ENCODE measurements at regions not wholly inside any gene's neighbourhood (a gene's known extent, or its start where the extent isn't known, plus 50 kb on each side); places are given as distances from the start of the nearest gene placed in this dataset.

DNA sequence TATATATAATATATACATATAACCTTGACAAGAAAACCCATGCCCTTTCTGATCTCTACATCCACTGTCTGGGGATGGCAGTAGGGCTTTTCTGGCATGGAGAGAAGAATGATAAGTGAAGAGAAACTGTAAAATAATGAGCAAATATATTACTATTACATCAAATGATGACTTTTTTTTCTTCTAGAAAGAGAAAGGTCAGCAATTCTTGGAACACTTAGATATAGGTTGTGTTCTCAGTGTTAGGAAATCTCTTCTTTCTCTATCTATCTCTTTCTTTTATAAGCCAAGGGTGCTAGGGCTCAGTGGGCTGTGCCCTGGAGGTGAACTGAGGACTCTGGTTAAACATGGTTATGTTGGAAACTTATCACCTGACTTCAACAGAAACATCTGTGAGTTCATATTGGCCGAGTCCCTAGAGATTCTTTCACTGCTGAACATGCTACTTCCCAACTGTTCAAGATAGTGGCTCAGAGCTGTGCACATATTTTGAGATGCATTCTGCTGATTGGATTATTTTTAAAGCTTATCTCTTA, 265.1 kb downstream of the GBA3 start:
- intact Hi-C loops (cut with DNase I): no loop called here
- H3K9me3 ChIP-seq: no peaks in the 10 kb centered on the region
- no peaks in the 10 kb centered on the region for H3K36me3 ChIP-seq
- no peak overlapping the region for H3K4me3 ChIP-seq
- H3K27ac ChIP-seq: no peak overlapping the region
- WGBS, 2 donors: 45 to 50% methylated on average over 1 of the region's 1 CpG
- no peaks in the 10 kb centered on the region for H3K4me1 ChIP-seq
- no peaks in the 10 kb centered on the region for H3K27me3 ChIP-seq
- TF ChIP-seq POLR2A (IDR thresholded peaks at IDR 0.05): no peak
- TF ChIP-seq, protein P1, sequence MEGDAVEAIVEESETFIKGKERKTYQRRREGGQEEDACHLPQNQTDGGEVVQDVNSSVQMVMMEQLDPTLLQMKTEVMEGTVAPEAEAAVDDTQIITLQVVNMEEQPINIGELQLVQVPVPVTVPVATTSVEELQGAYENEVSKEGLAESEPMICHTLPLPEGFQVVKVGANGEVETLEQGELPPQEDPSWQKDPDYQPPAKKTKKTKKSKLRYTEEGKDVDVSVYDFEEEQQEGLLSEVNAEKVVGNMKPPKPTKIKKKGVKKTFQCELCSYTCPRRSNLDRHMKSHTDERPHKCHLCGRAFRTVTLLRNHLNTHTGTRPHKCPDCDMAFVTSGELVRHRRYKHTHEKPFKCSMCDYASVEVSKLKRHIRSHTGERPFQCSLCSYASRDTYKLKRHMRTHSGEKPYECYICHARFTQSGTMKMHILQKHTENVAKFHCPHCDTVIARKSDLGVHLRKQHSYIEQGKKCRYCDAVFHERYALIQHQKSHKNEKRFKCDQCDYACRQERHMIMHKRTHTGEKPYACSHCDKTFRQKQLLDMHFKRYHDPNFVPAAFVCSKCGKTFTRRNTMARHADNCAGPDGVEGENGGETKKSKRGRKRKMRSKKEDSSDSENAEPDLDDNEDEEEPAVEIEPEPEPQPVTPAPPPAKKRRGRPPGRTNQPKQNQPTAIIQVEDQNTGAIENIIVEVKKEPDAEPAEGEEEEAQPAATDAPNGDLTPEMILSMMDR (IDR thresholded peaks at IDR 0.05): no peak
- DNase-seq: no peak

DNA sequence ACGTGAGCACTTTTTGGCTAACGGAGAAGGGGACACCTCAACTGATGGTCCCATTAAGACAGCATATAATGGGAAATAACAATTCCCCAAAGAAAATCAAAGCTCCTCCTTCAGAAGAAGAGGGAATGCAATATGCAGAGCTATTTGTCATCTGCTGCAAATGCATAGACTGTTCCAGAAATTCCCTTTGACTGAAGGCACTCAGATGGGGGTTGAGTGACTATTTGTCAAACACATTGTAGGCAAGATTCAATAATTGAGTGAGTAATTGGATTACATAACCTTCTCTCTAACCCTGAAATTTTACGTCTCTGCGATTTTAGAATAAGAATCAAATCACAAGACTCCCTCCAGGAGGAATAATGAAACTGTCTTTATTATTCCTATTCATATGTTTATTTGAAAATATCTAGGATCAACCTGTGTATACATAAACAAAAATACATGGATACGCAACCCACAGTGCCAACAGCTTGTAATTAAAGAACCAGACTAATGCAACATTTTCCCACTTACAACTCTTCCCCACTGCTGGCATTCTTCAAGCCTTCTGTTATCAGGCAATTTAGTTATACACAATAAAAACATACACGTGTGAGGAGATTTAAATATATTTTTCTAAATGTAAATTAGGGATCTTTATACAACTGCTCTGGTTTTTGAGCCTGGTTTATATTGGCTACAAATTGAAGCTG, 256.6 kb downstream of the GBA3 start:
- Histone ChIP-seq H3K36me3 (no peaks in the 10 kb centered on the region), H3K4me3 (no peak overlapping the region), H3K27me3 (no peaks in the 10 kb centered on the region), H3K27ac (no peak overlapping the region), H3K9me3 (no peaks in the 10 kb centered on the region), H3K4me1 (no peaks in the 10 kb centered on the region)
- DNase-seq: no peak
- TF ChIP-seq, protein P1 (IDR thresholded peaks at IDR 0.05): no peak
- TF ChIP-seq POLR2A (IDR thresholded peaks at IDR 0.05): no peak
- WGBS, 2 donors: 73 to 84% methylated on average over 6 of the region's 6 CpGs
- intact Hi-C loops (cut with DNase I): no loop called here

DNA sequence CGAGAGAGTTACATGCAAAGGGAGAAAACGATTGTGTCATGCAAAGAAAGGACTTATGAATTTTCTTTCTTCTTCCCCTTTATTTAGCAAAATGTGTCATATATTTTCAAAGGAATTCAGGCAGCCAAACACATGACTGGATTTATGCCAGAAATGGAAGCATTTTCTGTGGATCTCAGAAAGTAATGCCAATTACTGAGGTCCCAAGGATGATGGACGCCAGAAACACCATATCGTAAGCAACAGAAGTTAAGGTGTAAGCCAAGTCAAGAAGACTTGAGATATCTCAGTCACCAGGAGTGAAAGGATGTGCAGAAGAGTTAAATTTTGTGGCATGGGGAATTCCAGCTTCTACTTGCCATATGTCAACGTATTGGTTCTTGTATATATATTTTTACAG, 255.1 kb downstream of the GBA3 start:
- Histone ChIP-seq H3K4me1 (no peaks in the 10 kb centered on the region), H3K4me3 (no peak overlapping the region), H3K9me3 (no peaks in the 10 kb centered on the region), H3K36me3 (no peaks in the 10 kb centered on the region), H3K27ac (no peak overlapping the region), H3K27me3 (no peaks in the 10 kb centered on the region)
- no peak for DNase-seq
- WGBS, 2 donors: 71 to 80% methylated on average over 5 of the region's 5 CpGs
- TF ChIP-seq, protein P1 (IDR thresholded peaks at IDR 0.05): no peak
- no peak for TF ChIP-seq POLR2A (IDR thresholded peaks at IDR 0.05)
- intact Hi-C loops (cut with DNase I): no loop called here

DNA sequence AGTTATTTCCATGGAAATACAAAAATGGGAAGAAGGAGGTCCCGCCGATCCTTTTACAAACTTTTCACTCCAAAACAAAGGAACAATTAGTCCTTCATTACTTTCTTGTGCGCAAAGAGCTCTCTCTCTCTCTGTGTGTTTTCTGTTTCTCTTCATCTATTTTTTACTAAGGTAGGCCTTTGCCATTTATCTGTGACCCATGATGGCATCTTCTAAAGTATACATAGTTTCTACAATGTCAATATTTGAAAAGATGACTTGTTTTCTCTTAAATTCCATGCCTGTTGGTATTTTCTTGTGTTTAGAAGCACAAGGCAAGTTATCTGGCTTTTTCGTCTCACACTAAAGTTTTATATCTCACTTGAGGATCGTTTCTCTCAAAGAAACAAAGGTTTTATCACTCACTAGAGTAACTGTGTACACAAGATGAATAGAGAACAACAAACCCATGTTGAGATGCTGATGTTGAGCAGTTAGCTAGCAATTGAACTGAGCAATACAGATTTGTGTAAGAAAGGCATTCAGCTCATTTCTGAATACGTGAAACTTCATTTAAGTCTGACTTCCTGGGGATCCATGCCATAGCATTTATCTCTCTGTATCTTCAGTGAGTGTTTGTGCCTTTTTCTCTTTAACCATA, 250.3 kb downstream of the GBA3 start:
- no peaks in the 10 kb centered on the region for H3K9me3 ChIP-seq
- H3K27ac ChIP-seq: no peak overlapping the region
- no peaks in the 10 kb centered on the region for H3K4me1 ChIP-seq
- intact Hi-C loops (cut with DNase I): no loop called here
- no peak for DNase-seq
- no peak overlapping the region for H3K4me3 ChIP-seq
- no peaks in the 10 kb centered on the region for H3K27me3 ChIP-seq
- H3K36me3 ChIP-seq: no peaks in the 10 kb centered on the region
- no peak for TF ChIP-seq POLR2A (IDR thresholded peaks at IDR 0.05)
- TF ChIP-seq, protein P1 (IDR thresholded peaks at IDR 0.05): no peak
- 79 to 80% methylated on average over 6 of the region's 6 CpGs for WGBS, 2 donors

DNA sequence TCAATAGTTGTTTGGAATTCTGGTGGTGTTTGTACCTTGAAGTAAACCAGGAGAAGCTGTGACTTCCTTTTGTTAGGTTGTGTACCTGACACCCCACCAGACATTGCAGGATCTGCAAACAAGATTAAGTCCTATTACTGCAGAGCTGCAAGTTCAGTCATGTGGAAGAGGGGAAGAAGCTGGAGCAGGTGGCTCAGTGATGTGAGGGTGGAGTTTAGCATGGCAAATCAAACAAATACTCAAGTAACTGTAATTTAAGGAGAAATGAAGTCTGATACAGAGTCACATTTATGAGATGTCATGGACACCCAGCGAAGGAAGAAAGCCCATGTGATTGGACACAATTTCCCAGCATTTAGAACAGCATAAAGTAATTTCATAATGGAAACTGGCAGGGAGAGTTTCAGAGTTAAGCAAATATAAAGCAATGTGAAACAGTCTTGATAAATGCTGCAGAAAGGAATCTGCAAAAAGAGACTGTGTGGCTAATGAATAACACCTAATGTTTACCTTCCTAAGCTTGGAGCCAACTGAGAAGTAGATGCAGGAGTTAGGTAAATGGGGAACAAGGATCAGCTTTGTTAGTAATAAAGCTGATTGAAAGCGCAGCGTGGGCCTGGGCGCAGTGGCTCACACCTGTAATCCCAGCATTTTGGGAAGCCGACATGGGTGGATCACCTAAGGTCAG, 249.1 kb downstream of the GBA3 start:
- H3K27me3 ChIP-seq: no peaks in the 10 kb centered on the region
- TF ChIP-seq, protein P1 (IDR thresholded peaks at IDR 0.05): no peak
- TF ChIP-seq POLR2A (IDR thresholded peaks at IDR 0.05): no peak
- DNase-seq: no peak
- no peaks in the 10 kb centered on the region for H3K36me3 ChIP-seq
- intact Hi-C loops (cut with DNase I): no loop called here
- H3K9me3 ChIP-seq: no peaks in the 10 kb centered on the region
- 42 to 48% methylated on average over 5 of the region's 5 CpGs for WGBS, 2 donors
- no peak overlapping the region for H3K4me3 ChIP-seq
- no peaks in the 10 kb centered on the region for H3K4me1 ChIP-seq
- H3K27ac ChIP-seq: no peak overlapping the region
